ENCODE measurements at regions not wholly inside any gene's neighbourhood (a gene's known extent, or its start where the extent isn't known, plus 50 kb on each side); places are given as distances from the start of the nearest gene placed in this dataset.

GRCh38 chr10:120110196-120110595 lies 217.7 kb downstream of the SEC23IP start:
- TF ChIP-seq ELF4 (CRISPR knock-in tag; IDR thresholded peaks at IDR 0.05; ENCODE audit: low read depth) (no peak), ETV6 (CRISPR knock-in tag; IDR thresholded peaks at IDR 0.05) (no peak), CTCF (IDR thresholded peaks at IDR 0.05) (no peak)
